ENCODE measurements at regions not wholly inside any gene's neighbourhood (a gene's known extent, or its start where the extent isn't known, plus 50 kb on each side); places are given as distances from the start of the nearest gene placed in this dataset.

DNA sequence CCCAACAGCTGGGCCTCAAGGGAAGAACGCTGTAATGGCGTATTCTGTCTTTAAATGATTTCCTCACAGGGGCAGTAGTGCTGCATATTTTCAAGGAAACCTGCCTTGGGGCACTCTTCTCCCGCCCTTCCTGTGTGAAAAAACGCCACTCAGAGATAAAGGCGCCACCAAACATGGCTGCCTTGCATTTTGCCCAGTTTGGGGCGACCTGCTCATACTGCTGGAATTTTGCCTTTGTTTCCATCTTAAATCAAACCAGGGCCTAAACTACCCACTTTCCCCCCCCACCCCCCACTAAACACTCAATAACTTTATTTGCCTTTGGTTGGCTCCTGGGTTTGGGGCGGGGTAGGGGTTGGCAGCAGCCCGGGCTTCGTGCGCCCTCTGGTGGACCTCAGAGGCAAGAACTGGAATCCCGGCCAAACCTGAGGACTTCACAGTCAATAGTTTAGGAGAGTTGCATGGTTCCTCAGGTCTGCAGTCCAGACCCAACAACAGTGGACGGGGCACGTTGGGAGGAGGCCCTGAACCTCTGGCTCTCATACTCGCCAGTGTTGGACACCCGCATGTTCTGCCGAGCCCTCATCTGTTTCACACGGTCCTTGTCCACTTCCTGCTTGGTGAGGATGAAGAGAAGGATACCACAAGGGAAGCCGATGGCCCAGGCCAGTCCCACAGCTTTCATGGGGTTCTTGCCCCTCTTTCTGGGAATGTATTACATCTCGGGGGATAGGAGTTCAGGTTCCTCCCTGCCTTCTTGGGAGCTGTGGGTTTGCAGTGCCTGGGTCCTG, 220.1 kb upstream of the STK26 start:
- TF ChIP-seq CTCF (conservative IDR thresholded peaks at IDR 0.05; ENCODE audit: low read depth, low read length) (peak; percentile 83), EZH2 (IDR thresholded peaks at IDR 0.05; ENCODE audit: low read length, unreplicated experiment) (no peak)
